Endodermal cell (in vitro differentiated cells): ENCODE measurements at regions not wholly inside any gene's neighbourhood (a gene's known extent, or its start where the extent isn't known, plus 50 kb on each side); places are given as distances from the start of the nearest gene placed in this dataset.

ENCODE experiments used
- DNase-seq: peaks from one replicate; pipeline ENCODE4 v3.0.0-alpha.2; 2017
- H3K27ac ChIP-seq: 2 replicates; pipeline ENCODE4 v1.5.1; 2013; ENCODE audit warnings: mild to moderate bottlenecking, low read depth, low read length, moderate library complexity
- H3K27me3 ChIP-seq: 2 replicates; pipeline ENCODE4 v1.6.1; 2013; ENCODE audit warnings: mild to moderate bottlenecking, low read length, moderate library complexity; ENCODE audit not compliant: insufficient read depth, control insufficient read depth, poor library complexity, severe bottlenecking
- H3K36me3 ChIP-seq: 2 replicates; pipeline ENCODE4 v1.7.0; 2013; ENCODE audit warnings: mild to moderate bottlenecking, low read length, moderate library complexity; ENCODE audit not compliant: control insufficient read depth, insufficient read depth
- H3K4me1 ChIP-seq: one replicate; pipeline ENCODE4 v1.7.0; 2013; ENCODE audit warnings: low read length; ENCODE audit not compliant: control insufficient read depth, insufficient read depth
- H3K4me3 ChIP-seq: 2 replicates; pipeline ENCODE4 v1.5.1; 2013; ENCODE audit warnings: mild to moderate bottlenecking, low read length, moderate library complexity
- H3K9ac ChIP-seq: 2 replicates; pipeline ENCODE4 v1.6.1; 2013; ENCODE audit warnings: mild to moderate bottlenecking, low read length, moderate library complexity; ENCODE audit not compliant: poor library complexity, severe bottlenecking; ENCODE audit errors: extremely low read depth
- H3K9me3 ChIP-seq: 2 replicates; pipeline ENCODE4 v1.6.1; 2013; ENCODE audit warnings: mild to moderate bottlenecking, low read length, moderate library complexity; ENCODE audit not compliant: control insufficient read depth
- H3K27ac Mint-ChIP-seq: 2 replicates; pipeline ENCODE4 v1.8.0; 2020; ENCODE audit warnings: mixed read lengths
- H3K27me3 Mint-ChIP-seq: 2 replicates; pipeline ENCODE4 v1.8.0; 2021; ENCODE audit warnings: mild to moderate bottlenecking, mixed read lengths; ENCODE audit not compliant: insufficient read depth
- H3K36me3 Mint-ChIP-seq: 2 replicates; pipeline ENCODE4 v1.8.0; 2020; ENCODE audit warnings: low read depth, mixed read lengths
- H3K4me1 Mint-ChIP-seq: 2 replicates; pipeline ENCODE4 v1.8.0; 2020; ENCODE audit warnings: mixed read lengths
- H3K4me3 Mint-ChIP-seq: 2 replicates; pipeline ENCODE4 v1.8.0; 2020; ENCODE audit warnings: mild to moderate bottlenecking, moderate library complexity, mixed read lengths
- H3K9me3 Mint-ChIP-seq: 2 replicates; pipeline ENCODE4 v1.8.0; 2020; ENCODE audit warnings: mild to moderate bottlenecking, mixed read lengths
- WGBS, 2 experiments: methylation state at CpG; one replicate each; pipeline versions ENCODE4 v1.1.5 to v1.1.7; 2013; ENCODE audit warnings: missing lambda C conversion rate in 2 of 2, mixed read lengths in 1 of 2; ENCODE audit not compliant: insufficient coverage in 1 of 2, insufficient read length in 1 of 2; 5-methylcytosine and 5-hydroxymethylcytosine counted together
- TF ChIP-seq, protein P1 (sequence below): fragments of 200-600 bp; sonication (generic); conservative IDR thresholded peaks from 2 replicates; pipeline ENCODE4 v1.5.0; 2021; ENCODE audit warnings: antibody characterized with exemption, mild to moderate bottlenecking

GRCh38 chr12:87185367-87185766, 843.8 kb downstream of the C12orf50 start:
- H3K4me1 Mint-ChIP-seq, result no peaks in the 10 kb centered on the region
- DNase-seq, result no peak
- WGBS, 2 experiments, result 96 to 100% methylated on average over 2 to 5 of the region's 5 CpGs
- H3K36me3 Mint-ChIP-seq, result no peaks in the 10 kb centered on the region
- H3K9me3 ChIP-seq, result no peaks in the 10 kb centered on the region
- no peak overlapping the region for H3K4me3 Mint-ChIP-seq
- H3K9me3 Mint-ChIP-seq, result no peaks in the 10 kb centered on the region
- no peaks in the 10 kb centered on the region for H3K36me3 ChIP-seq
- no peak overlapping the region for H3K9ac ChIP-seq
- TF ChIP-seq, protein P1, sequence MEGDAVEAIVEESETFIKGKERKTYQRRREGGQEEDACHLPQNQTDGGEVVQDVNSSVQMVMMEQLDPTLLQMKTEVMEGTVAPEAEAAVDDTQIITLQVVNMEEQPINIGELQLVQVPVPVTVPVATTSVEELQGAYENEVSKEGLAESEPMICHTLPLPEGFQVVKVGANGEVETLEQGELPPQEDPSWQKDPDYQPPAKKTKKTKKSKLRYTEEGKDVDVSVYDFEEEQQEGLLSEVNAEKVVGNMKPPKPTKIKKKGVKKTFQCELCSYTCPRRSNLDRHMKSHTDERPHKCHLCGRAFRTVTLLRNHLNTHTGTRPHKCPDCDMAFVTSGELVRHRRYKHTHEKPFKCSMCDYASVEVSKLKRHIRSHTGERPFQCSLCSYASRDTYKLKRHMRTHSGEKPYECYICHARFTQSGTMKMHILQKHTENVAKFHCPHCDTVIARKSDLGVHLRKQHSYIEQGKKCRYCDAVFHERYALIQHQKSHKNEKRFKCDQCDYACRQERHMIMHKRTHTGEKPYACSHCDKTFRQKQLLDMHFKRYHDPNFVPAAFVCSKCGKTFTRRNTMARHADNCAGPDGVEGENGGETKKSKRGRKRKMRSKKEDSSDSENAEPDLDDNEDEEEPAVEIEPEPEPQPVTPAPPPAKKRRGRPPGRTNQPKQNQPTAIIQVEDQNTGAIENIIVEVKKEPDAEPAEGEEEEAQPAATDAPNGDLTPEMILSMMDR, result no peak
- H3K27ac ChIP-seq, result no peak overlapping the region
- no peaks in the 10 kb centered on the region for H3K4me1 ChIP-seq
- H3K27me3 ChIP-seq, result no peaks in the 10 kb centered on the region
- no peaks in the 10 kb centered on the region for H3K27me3 Mint-ChIP-seq
- no peak overlapping the region for H3K27ac Mint-ChIP-seq
- H3K4me3 ChIP-seq, result no peak overlapping the region

DNA sequence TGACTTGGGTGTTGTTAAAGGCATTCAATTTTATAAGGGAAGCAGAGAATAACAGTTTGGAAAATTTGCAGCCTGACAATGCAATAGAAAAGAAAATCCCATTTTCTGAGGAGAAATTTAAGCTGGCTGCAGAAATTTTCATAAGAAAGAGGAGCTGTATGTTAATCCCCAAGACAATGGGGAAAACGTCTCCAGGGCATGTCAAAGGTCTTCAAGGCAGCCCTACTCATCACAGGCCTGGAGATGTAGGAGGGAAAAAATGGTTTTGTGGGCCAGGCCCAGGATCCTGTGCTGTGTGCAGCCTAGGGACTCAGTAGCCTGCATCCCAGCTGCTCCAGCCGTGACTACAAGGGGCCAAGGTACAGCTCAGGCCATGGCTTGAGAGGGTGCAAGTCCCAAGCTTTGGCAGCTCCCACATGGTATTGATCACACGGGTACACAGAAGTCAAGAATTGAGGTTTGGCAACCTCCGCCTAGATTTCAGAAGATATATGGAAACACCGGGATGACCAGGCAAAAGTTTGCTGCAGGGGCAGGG, 846.4 kb downstream of the C12orf50 start:
- Mint-ChIP-seq H3K4me3 (no peak overlapping the region), H3K27me3 (no peaks in the 10 kb centered on the region), H3K27ac (no peak overlapping the region), H3K9me3 (no peaks in the 10 kb centered on the region), H3K4me1 (no peaks in the 10 kb centered on the region), H3K36me3 (no peaks in the 10 kb centered on the region)
- no peaks in the 10 kb centered on the region for H3K27me3 ChIP-seq
- H3K27ac ChIP-seq, result no peak overlapping the region
- no peaks in the 10 kb centered on the region for H3K36me3 ChIP-seq
- H3K9me3 ChIP-seq, result no peaks in the 10 kb centered on the region
- TF ChIP-seq, protein P1, result no peak
- DNase-seq, result no peak
- no peak overlapping the region for H3K9ac ChIP-seq
- whole genome bisulfite sequencing, 2 experiments, result 82 to 90% methylated on average over 5 of the region's 5 CpGs
- H3K4me3 ChIP-seq, result no peak overlapping the region
- no peaks in the 10 kb centered on the region for H3K4me1 ChIP-seq

- 88 to 96% methylated on average over 6 to 16 of the region's 16 CpGs for WGBS, 2 experiments
- Mint-ChIP-seq H3K9me3 (peaks cover 34% of the 10 kb centered on the region), H3K4me3 (no peak overlapping the region), H3K4me1 (no peaks in the 10 kb centered on the region), H3K27me3 (no peaks in the 10 kb centered on the region), H3K36me3 (peaks cover 10% of the 10 kb centered on the region), H3K27ac (no peak overlapping the region)
- no peak overlapping the region for H3K4me3 ChIP-seq
- no peaks in the 10 kb centered on the region for H3K36me3 ChIP-seq
- peaks cover 15% of the 10 kb centered on the region for H3K9me3 ChIP-seq
- H3K4me1 ChIP-seq, result no peaks in the 10 kb centered on the region
- DNase-seq, result no peak
- no peaks in the 10 kb centered on the region for H3K27me3 ChIP-seq
- H3K27ac ChIP-seq, result no peak overlapping the region
- no peak overlapping the region for H3K9ac ChIP-seq
- TF ChIP-seq, protein P1, result no peak
Measured at GRCh38 chr12:87171356-87171755, 857.8 kb downstream of the C12orf50 start.
